Tibial nerve (tissue), 4 donors: ENCODE measurements at regions not wholly inside any gene's neighbourhood (a gene's known extent, or its start where the extent isn't known, plus 50 kb on each side); places are given as distances from the start of the nearest gene placed in this dataset.

Experiments
- DNase-seq, 2 donors: peaks; one replicate each; pipeline ENCODE4 v3.0.0-alpha.2; 2019; ENCODE audit warnings: low spot score in 2 of 2
- H3K27ac ChIP-seq, 4 donors: fragments of 200-600 bp; sonication (generic) in 3 of 4; one replicate each; pipeline ENCODE4 v1.5.1; 2017 to 2019; ENCODE audit warnings: mild to moderate bottlenecking in 1 of 4
- H3K27me3 ChIP-seq, 2 donors: fragments of 200-600 bp; sonication (generic) in 1 of 2; one replicate each; pipeline versions ENCODE4 v1.5.1 to v1.6.0; 2017 to 2019
- H3K36me3 ChIP-seq, 3 donors: fragments of 200-600 bp; sonication (generic); one replicate each; pipeline ENCODE4 v1.5.1; 2018 to 2019
- H3K4me1 ChIP-seq, 4 donors: fragments of 200-600 bp; sonication (generic) in 3 of 4; one replicate each; pipeline ENCODE4 v1.5.1; 2017 to 2019
- H3K4me3 ChIP-seq, 4 donors: fragments of 200-600 bp; sonication (generic) in 3 of 4; one replicate each; pipeline ENCODE4 v1.5.1; 2017 to 2019; ENCODE audit warnings: mild to moderate bottlenecking in 1 of 4, moderate library complexity in 1 of 4
- H3K9me3 ChIP-seq, 4 donors: fragments of 200-600 bp; sonication (generic) in 3 of 4; one replicate each; pipeline ENCODE4 v1.5.1; 2017 to 2019
- EP300 ChIP-seq, 2 donors: sonication (generic); formaldehyde crosslinking; IDR thresholded peaks; one replicate each; pipeline ENCODE4 v1.6.1; 2017; ENCODE audit warnings: antibody characterized with exemption in 2 of 2, mild to moderate bottlenecking in 1 of 2
- POLR2A ChIP-seq, 2 donors: fragments of 450-650 bp; IDR thresholded peaks; one replicate each; pipeline ENCODE4 v1.6.1; 2017; ENCODE audit warnings: antibody characterized with exemption in 2 of 2, mild to moderate bottlenecking in 2 of 2, moderate library complexity in 2 of 2
- WGBS, 2 donors: methylation state at CpG; one replicate each; pipeline ENCODE4 v1.1.5; 2018; 5-methylcytosine and 5-hydroxymethylcytosine counted together
- TF ChIP-seq, protein P1 (sequence below), 5 experiments: fragments of 200-600 bp in 3 of 5; fragments of 450-650 bp in 2 of 5; sonication (generic) in 3 of 5; IDR thresholded peaks; one replicate each; pipeline ENCODE4 v1.5.1; 2016 to 2019; ENCODE audit warnings: antibody characterized with exemption in 5 of 5, mild to moderate bottlenecking in 3 of 5, moderate library complexity in 2 of 5

DNA sequence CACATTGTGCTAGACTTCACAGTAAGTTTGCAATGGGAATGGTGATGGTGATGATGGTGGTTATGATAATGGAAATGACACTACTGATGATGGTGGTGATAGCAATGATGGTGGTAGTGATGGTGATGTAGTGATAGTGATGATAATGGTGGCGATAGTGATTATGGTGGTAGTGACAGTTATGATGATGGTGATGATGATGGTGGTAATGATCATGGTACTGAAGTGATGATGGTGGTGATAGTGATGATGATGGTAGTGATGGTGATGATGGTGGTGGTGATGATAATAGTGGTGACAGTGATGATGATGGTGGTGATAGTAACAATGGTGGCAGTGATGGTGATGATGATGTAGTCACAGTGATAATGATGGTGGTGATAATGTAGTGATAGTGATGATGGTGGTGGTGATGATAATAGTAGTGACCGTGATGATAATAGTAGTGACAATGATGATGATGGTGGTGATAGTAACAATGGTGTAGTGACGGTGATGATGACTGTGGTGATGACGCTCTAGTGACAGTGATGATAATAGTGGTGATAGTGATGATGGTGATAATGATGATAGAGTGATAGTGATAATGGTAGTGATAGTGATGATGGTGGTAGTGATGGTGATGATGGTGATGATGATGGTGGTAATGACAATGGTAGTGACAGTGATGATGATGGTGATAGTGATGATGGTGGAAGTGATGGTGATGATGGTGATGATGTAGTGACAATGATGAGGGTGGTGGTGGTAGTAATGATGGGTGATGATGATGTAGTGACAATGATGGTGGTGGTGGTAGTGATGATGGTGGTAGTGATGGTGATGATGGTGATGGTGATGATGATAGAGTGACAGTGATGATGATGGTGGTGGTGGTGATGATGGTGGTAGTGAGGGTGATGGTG, 222.9 kb upstream of the PWP1 start:
- Histone ChIP-seq H3K27ac (no peak overlapping the region), H3K27me3 (no peaks in the 10 kb centered on the region), H3K36me3 (no peaks in the 10 kb centered on the region), H3K4me1 (peaks cover 0 to 8% (median 0%) of the 10 kb centered on the region in 4 donors), H3K9me3 (no peaks in the 10 kb centered on the region), H3K4me3 (no peak overlapping the region)
- TF ChIP-seq EP300 (IDR thresholded peaks at IDR 0.05) (no peak), POLR2A (IDR thresholded peaks at IDR 0.05) (no peak)
- TF ChIP-seq, protein P1, sequence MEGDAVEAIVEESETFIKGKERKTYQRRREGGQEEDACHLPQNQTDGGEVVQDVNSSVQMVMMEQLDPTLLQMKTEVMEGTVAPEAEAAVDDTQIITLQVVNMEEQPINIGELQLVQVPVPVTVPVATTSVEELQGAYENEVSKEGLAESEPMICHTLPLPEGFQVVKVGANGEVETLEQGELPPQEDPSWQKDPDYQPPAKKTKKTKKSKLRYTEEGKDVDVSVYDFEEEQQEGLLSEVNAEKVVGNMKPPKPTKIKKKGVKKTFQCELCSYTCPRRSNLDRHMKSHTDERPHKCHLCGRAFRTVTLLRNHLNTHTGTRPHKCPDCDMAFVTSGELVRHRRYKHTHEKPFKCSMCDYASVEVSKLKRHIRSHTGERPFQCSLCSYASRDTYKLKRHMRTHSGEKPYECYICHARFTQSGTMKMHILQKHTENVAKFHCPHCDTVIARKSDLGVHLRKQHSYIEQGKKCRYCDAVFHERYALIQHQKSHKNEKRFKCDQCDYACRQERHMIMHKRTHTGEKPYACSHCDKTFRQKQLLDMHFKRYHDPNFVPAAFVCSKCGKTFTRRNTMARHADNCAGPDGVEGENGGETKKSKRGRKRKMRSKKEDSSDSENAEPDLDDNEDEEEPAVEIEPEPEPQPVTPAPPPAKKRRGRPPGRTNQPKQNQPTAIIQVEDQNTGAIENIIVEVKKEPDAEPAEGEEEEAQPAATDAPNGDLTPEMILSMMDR (IDR thresholded peaks at IDR 0.05), result no peak
- 96 to 97% methylated on average over 4 of the region's 4 CpGs for WGBS, 2 donors
- no peak for DNase-seq

DNA sequence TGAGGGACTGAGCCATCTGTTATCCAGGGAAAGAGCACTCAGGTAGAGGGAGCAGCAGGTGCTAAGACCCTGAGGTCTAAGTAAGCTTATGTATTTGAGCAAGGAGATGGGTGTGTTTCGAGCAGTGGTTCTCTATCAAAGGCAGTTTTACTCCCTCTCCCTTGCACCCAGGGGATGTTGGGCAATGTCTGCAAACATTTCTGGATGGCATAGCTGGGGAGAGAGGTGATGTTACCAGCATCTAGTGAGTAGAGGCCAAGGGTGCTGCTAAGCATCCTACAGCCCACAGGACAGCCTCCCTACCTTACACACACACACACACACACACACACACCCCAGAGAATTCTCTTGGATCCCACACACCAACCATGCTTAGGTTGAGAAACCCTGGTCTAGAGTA, 221.0 kb upstream of the PWP1 start:
- Histone ChIP-seq H3K9me3 (no peaks in the 10 kb centered on the region), H3K27me3 (no peaks in the 10 kb centered on the region), H3K4me1 (peaks cover 0 to 8% (median 0%) of the 10 kb centered on the region in 4 donors), H3K27ac (no peak overlapping the region), H3K36me3 (no peaks in the 10 kb centered on the region), H3K4me3 (no peak overlapping the region)
- TF ChIP-seq EP300 (IDR thresholded peaks at IDR 0.05) (no peak), POLR2A (IDR thresholded peaks at IDR 0.05) (no peak)
- TF ChIP-seq, protein P1 (IDR thresholded peaks at IDR 0.05), result no peak
- no peak for DNase-seq
- WGBS, 2 donors, result 87 to 88% methylated on average over 1 of the region's 1 CpG

DNA sequence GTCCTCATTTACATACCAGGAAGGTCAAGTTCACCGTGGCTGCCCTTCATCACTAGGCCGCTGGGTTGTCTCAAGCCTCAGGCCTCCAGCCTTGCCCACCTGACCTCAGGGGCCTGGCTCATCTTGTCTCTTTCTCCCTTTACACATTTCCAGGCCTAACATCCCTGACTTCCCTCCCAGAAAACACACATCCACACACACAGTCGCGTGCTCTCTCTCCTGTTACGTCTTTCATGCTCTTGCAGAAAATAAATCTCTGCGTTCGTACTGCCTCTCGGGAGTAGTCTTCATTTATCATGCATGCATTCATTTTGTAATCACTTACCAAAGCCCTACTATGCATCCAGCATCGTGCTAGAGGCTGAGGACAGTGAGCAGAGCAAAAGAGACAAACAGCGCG, 220.0 kb upstream of the PWP1 start:
- H3K27me3 ChIP-seq, result no peaks in the 10 kb centered on the region
- H3K4me3 ChIP-seq, result no peak overlapping the region
- 78 to 79% methylated on average over 11 of the region's 11 CpGs for WGBS, 2 donors
- H3K27ac ChIP-seq, result no peak overlapping the region
- peaks cover 0 to 8% (median 0%) of the 10 kb centered on the region in 4 donors for H3K4me1 ChIP-seq
- no peak for DNase-seq
- no peaks in the 10 kb centered on the region for H3K9me3 ChIP-seq
- no peaks in the 10 kb centered on the region for H3K36me3 ChIP-seq
- TF ChIP-seq EP300 (IDR thresholded peaks at IDR 0.05) (no peak), POLR2A (IDR thresholded peaks at IDR 0.05) (no peak)
- TF ChIP-seq, protein P1 (IDR thresholded peaks at IDR 0.05), result no peak

DNA sequence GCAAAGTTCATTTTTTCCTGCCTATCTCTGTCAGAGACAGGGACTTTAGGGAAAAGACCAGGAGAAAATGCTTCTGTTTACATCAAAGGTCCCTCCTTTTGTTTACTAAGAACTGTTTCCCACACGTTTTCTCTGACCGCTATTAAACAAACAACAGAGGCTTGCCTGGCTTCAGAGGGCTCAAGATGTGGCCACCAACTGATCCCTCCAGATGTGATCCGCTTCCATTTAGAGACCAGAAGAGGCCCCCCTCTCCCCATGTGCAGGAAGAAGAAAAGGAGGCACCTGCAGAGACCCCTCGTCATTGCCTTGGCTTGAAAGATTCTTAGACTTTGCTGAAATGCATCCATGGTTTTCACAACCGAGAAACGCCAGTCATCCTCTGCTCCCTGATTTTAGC, 217.9 kb upstream of the PWP1 start:
- H3K36me3 ChIP-seq, result no peaks in the 10 kb centered on the region
- no peak overlapping the region for H3K27ac ChIP-seq
- DNase-seq, result no peak
- 32 to 50% methylated on average over 6 of the region's 6 CpGs for WGBS, 2 donors
- no peaks in the 10 kb centered on the region for H3K9me3 ChIP-seq
- TF ChIP-seq POLR2A (IDR thresholded peaks at IDR 0.05), result no peak
- no peaks in the 10 kb centered on the region for H3K4me1 ChIP-seq
- H3K27me3 ChIP-seq, result no peaks in the 10 kb centered on the region
- no peak overlapping the region for H3K4me3 ChIP-seq

DNA sequence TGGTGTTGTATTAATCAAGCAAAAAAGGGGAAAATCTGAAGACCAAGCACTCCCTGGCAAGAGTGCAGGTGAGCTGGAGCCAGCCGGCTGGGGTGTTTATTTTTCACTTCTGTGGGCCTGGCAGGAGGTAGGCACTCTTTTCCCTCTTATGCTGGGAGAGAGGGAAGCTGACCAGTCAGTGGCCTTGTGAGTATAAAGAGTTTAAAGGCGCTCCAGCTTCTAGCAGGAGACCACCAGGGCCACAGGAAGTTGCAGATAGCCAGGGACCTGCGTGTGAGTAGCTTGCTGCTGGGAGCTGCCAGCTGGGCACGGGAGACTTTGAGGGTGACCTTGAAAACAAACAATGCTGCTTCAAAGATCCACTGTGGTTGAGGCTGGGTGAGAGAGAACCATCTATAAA, 217.4 kb upstream of the PWP1 start:
- WGBS, 2 donors, result 38 to 40% methylated on average over 4 of the region's 4 CpGs
- H3K36me3 ChIP-seq, result no peaks in the 10 kb centered on the region
- DNase-seq, result no peak
- no peak overlapping the region for H3K4me3 ChIP-seq
- H3K9me3 ChIP-seq, result no peaks in the 10 kb centered on the region
- no peaks in the 10 kb centered on the region for H3K27me3 ChIP-seq
- TF ChIP-seq POLR2A (IDR thresholded peaks at IDR 0.05) (no peak), EP300 (IDR thresholded peaks at IDR 0.05) (no peak)
- TF ChIP-seq, protein P1 (IDR thresholded peaks at IDR 0.05), result no peak
- H3K4me1 ChIP-seq, result no peaks in the 10 kb centered on the region
- H3K27ac ChIP-seq, result no peak overlapping the region
